IPS-20b (cell line): ENCODE measurements at regions not wholly inside any gene's neighbourhood (a gene's known extent, or its start where the extent isn't known, plus 50 kb on each side); places are given as distances from the start of the nearest gene placed in this dataset.

ENCODE experiments used
- H3K27ac ChIP-seq: one replicate; pipeline ENCODE4 v1.5.1; 2013; ENCODE audit warnings: low read length
- H3K27me3 ChIP-seq: 2 replicates; pipeline ENCODE4 v1.6.1; 2013; ENCODE audit warnings: mild to moderate bottlenecking, low read length, inconsistent platforms; ENCODE audit not compliant: insufficient read depth
- H3K36me3 ChIP-seq: 2 replicates; pipeline ENCODE4 v1.6.1; 2013; ENCODE audit warnings: low read depth, mild to moderate bottlenecking, inconsistent platforms, low read length, moderate library complexity; ENCODE audit not compliant: insufficient read depth
- H3K4me1 ChIP-seq: 2 replicates; pipeline ENCODE4 v1.6.1; 2013; ENCODE audit warnings: mild to moderate bottlenecking, control low read depth, inconsistent platforms, low read length, moderate library complexity; ENCODE audit not compliant: insufficient read depth
- H3K4me3 ChIP-seq: 2 replicates; pipeline ENCODE4 v1.5.1; 2013; ENCODE audit warnings: mild to moderate bottlenecking, low read length, inconsistent platforms
- H3K9ac ChIP-seq: 2 replicates; pipeline ENCODE4 v1.6.1; 2013; ENCODE audit warnings: low read depth, mild to moderate bottlenecking, inconsistent platforms, low read length, moderate library complexity
- H3K9me3 ChIP-seq: 2 replicates; pipeline ENCODE4 v1.6.1; 2013; ENCODE audit warnings: mild to moderate bottlenecking, low read depth, low read length, inconsistent platforms; ENCODE audit not compliant: insufficient read depth

GRCh38 chr7:12519682-12520009 is 50.9 kb upstream of the SCIN start:
- peaks cover 8% of the 10 kb centered on the region for H3K9me3 ChIP-seq
- no peak overlapping the region for H3K4me3 ChIP-seq
- H3K9ac ChIP-seq, result no peak overlapping the region
- no peaks in the 10 kb centered on the region for H3K27me3 ChIP-seq
- H3K27ac ChIP-seq, result no peak overlapping the region
- no peaks in the 10 kb centered on the region for H3K36me3 ChIP-seq
- no peaks in the 10 kb centered on the region for H3K4me1 ChIP-seq
